Thymus (tissue), 11 donors: ENCODE measurements at regions not wholly inside any gene's neighbourhood (a gene's known extent, or its start where the extent isn't known, plus 50 kb on each side); places are given as distances from the start of the nearest gene placed in this dataset.

Experiments
- DNase-seq, 9 donors: peaks; one replicate each; pipeline ENCODE4 v3.0.0-alpha.2; 2013; ENCODE audit warnings: low spot score in 9 of 9, low read depth in 6 of 9, missing footprints in 1 of 9
- H3K27ac ChIP-seq, 2 donors: one replicate each; pipeline ENCODE4 v1.5.1; 2013; ENCODE audit warnings: control low read depth in 1 of 2, low read depth in 1 of 2, low read length in 1 of 2, mild to moderate bottlenecking in 1 of 2, moderate library complexity in 1 of 2
- H3K27me3 ChIP-seq, 2 donors: one replicate each; pipeline ENCODE4 v1.5.1; 2013; ENCODE audit warnings: low read length in 1 of 2; ENCODE audit not compliant: control insufficient read depth in 2 of 2, insufficient read depth in 1 of 2
- H3K36me3 ChIP-seq, 2 donors: one replicate each; pipeline ENCODE4 v1.5.1; 2013; ENCODE audit warnings: low read length in 1 of 2, mild to moderate bottlenecking in 1 of 2, moderate library complexity in 1 of 2; ENCODE audit not compliant: control insufficient read depth in 2 of 2, insufficient read depth in 2 of 2
- H3K4me1 ChIP-seq, 2 donors: one replicate each; pipeline ENCODE4 v1.5.1; 2013; ENCODE audit warnings: low read length in 2 of 2; ENCODE audit not compliant: control insufficient read depth in 2 of 2, insufficient read depth in 2 of 2
- H3K4me3 ChIP-seq, 2 donors: one replicate each; pipeline ENCODE4 v1.5.1; 2013; ENCODE audit warnings: low read length in 2 of 2, control low read depth in 1 of 2, mild to moderate bottlenecking in 1 of 2
- H3K9me3 ChIP-seq, 2 donors: one replicate each; pipeline ENCODE4 v1.5.1; 2013; ENCODE audit warnings: low read length in 1 of 2, mild to moderate bottlenecking in 1 of 2; ENCODE audit not compliant: control insufficient read depth in 2 of 2, insufficient read depth in 1 of 2
- WGBS: extraction: QIAGEN DNeasy Blood & Tissue Kit; methylation state at CpG from one replicate; pipeline ENCODE4 v1.1.7; 2013; 5-methylcytosine and 5-hydroxymethylcytosine counted together
- donor health status: healthy.

DNA sequence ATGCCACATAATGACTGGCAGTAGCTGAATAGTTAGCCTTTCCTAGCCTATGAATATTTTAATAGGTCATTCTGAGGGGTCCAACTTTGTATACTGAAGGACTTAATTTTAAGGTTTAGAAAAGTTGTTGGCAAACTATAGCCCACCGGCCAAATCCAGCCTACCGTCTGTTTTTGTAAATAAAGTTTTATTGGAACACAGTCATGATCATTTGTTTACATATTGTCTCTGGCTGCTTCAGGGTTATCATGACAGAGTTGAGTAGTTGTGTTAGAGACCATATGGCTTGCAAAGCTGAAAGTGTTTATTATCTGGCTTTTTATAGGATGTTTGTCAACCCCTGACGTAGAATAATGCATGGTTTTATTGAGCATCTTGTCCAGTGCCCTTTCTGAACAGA lies 73.4 kb downstream of the NTMT2 start:
- peaks cover 0 to under 1% of the 10 kb centered on the region in 2 donors for H3K27me3 ChIP-seq
- no peaks in the 10 kb centered on the region for H3K36me3 ChIP-seq
- 63% methylated on average over 3 of the region's 3 CpGs for WGBS
- no peaks in the 10 kb centered on the region for H3K4me1 ChIP-seq
- DNase-seq: no peak
- H3K4me3 ChIP-seq: no peak overlapping the region
- no peak overlapping the region for H3K27ac ChIP-seq
- peaks cover 0 to 1% of the 10 kb centered on the region in 2 donors for H3K9me3 ChIP-seq

DNA sequence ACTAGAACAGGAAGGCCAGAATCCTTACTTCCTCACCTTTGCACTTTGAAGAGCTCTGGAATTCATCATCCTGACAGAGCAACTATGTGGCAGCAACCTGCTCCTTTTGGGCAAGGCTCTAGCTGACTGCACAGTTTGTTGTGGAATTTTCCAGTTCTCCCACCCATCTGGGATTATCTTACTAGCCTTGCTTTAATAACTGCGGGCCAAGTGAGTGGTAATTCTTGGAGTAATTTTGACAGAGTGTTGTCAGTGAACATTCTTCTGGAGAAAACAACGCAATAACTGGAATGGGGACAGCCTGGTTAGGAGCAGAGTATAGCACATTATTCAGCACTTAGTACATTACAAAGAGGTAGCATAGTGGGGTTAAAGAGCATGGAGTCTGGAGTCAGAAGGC lies 75.3 kb downstream of the NTMT2 start:
- WGBS: 92% methylated on average over 2 of the region's 2 CpGs
- Histone ChIP-seq H3K36me3 (no peaks in the 10 kb centered on the region), H3K4me1 (no peaks in the 10 kb centered on the region), H3K4me3 (no peak overlapping the region), H3K9me3 (peaks cover 0 to 1% of the 10 kb centered on the region in 2 donors), H3K27ac (no peak overlapping the region), H3K27me3 (no peaks in the 10 kb centered on the region)
- DNase-seq: no peak

DNA sequence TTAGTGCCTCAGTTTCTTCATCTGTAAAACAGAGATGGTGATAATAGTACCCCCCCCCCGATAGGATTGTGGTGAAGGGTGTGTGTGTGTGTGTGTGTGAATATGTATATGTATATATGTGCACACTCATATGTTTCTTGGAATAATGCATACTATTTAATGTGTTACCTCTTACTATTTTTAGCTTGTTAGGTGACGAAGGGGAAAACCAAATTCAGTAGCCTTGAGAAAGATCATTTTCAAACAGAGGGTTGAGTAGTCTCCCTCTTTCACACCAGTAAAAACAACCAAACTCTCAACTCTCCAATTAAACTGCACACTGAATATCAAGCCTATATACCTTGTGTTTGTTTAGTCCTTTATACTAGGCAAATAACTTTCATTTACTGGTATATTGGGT lies 75.7 kb downstream of the NTMT2 start:
- DNase-seq: no peak
- H3K4me3 ChIP-seq: no peak overlapping the region
- peaks cover 0 to 1% of the 10 kb centered on the region in 2 donors for H3K9me3 ChIP-seq
- no peaks in the 10 kb centered on the region for H3K4me1 ChIP-seq
- no peaks in the 10 kb centered on the region for H3K36me3 ChIP-seq
- no peak overlapping the region for H3K27ac ChIP-seq
- 87% methylated on average over 2 of the region's 2 CpGs for WGBS
- H3K27me3 ChIP-seq: no peaks in the 10 kb centered on the region

DNA sequence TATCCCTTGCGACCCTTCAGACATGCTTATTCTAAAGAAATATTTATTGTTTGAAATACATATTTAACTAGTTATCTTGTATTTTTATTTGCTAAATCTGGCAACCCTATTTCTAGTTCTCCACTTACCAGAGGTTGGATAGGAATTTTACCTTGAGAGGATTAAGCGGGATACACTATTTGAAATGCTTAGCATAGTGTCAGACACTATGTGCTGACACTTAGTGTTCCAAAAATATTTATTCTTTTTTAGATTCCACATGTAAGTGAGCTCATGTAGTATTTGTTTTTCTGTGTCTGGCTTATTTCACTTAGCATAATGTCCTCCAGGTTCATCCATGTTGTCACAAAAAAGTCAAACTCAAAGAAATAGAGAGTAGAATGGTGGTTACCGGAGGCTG lies 78.7 kb downstream of the NTMT2 start:
- H3K36me3 ChIP-seq: no peaks in the 10 kb centered on the region
- H3K4me3 ChIP-seq: no peak overlapping the region
- H3K27ac ChIP-seq: no peak overlapping the region
- no peak for DNase-seq
- no peaks in the 10 kb centered on the region for H3K27me3 ChIP-seq
- 64% methylated on average over 3 of the region's 3 CpGs for WGBS
- no peaks in the 10 kb centered on the region for H3K4me1 ChIP-seq
- H3K9me3 ChIP-seq: no peaks in the 10 kb centered on the region

DNA sequence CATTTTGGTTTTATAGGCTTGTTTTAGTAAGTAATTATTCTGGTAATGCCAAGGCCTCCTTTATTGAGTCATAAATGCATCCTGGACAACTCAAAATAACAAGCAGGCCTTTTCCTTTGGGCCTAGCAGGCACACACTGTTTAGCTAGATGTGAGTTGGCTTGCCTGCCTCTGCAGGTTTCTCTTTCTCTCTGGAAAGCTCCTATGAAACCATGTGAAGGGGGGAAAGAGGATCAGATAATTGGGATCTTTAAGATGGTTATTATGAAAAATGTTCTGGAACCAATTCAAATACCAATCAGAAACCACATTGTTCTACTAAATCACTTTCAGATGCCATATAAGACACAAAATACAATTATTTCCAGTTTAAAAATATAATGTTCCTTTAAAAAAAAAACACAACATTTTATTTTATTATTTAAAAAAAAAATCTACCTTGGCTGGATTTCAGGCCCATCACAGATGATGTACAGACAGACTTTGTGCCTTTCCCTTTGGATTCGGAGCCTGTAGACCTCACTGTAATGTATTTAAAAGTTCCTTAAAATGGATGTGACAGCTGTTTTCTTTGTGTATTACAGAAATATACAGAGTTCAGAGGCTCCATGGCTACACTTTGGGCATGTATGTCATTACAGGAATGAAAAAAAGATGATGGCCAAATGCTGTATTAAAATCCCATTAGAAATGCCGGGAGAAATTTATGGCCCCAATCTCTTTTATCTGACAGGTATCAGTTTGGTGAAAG lies 80.2 kb downstream of the NTMT2 start:
- H3K36me3 ChIP-seq: no peaks in the 10 kb centered on the region
- 92% methylated on average over 2 of the region's 2 CpGs for WGBS
- no peaks in the 10 kb centered on the region for H3K9me3 ChIP-seq
- DNase-seq: no peak
- H3K27me3 ChIP-seq: no peaks in the 10 kb centered on the region
- H3K27ac ChIP-seq: no peak overlapping the region
- no peaks in the 10 kb centered on the region for H3K4me1 ChIP-seq
- H3K4me3 ChIP-seq: no peak overlapping the region

DNA sequence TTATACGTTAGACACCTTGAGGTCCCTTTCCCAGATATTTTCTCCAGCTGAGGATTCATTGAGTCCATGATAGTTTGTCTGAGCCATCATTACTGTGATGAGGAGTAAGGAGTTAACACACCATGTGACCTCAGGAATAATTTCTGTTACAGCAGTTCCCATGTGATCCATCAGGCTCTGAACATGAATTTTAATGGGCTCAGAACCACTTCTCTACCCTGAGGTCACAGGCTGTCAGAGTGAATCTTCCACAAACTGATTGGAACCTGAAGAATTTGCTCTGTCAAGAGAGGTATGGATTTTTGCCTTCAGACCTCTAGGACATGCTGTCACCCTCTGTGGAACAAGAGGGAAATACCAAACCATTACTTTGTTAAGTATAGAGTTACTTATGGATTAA lies 81.0 kb downstream of the NTMT2 start:
- Histone ChIP-seq H3K27me3 (no peaks in the 10 kb centered on the region), H3K36me3 (no peaks in the 10 kb centered on the region), H3K27ac (no peak overlapping the region), H3K4me3 (no peak overlapping the region), H3K9me3 (no peaks in the 10 kb centered on the region), H3K4me1 (no peaks in the 10 kb centered on the region)
- DNase-seq: no peak
- 70% methylated on average over 1 of the region's 1 CpG for WGBS

DNA sequence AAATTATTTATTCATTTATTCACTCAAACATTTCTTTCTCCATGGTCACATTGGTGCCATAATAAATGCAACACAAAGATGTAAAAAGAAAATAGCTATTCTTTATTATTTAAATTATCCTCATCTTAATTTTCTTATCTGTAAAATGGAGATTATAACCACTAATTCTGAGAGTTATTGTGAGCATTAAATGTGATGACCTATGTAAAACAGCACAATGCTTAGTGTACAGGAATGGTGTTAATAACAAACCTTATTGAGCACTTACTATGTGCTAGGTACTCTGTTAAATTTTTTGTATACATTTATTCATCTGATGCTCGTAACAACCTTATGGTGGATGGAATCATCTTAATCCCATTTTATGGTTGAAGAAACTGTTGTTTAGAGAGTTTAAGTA lies 84.6 kb downstream of the NTMT2 start:
- no peak for DNase-seq
- 90% methylated on average over 1 of the region's 1 CpG for WGBS
- no peaks in the 10 kb centered on the region for H3K36me3 ChIP-seq
- no peaks in the 10 kb centered on the region for H3K4me1 ChIP-seq
- H3K27me3 ChIP-seq: no peaks in the 10 kb centered on the region
- H3K9me3 ChIP-seq: no peaks in the 10 kb centered on the region
- H3K27ac ChIP-seq: no peak overlapping the region
- no peak overlapping the region for H3K4me3 ChIP-seq

DNA sequence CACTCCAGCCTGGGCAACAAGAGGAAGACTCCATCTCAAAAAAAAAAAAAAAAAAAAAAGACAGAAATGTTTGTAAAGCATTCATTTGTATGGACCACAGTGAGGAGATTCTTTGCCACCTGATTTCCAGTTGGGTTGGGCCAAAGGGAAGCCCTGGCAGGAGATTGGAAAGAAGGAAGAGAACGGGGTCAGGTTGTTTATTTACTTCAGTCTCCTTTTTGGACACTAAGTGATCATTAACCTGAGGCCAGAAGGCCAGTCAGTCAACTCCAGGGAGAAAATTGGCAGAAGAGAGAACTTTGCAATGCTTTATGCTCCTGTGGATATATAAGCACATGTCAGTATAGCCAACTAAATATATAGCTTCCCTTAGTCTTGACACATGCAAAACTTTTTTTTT lies 85.9 kb downstream of the NTMT2 start:
- Histone ChIP-seq H3K36me3 (no peaks in the 10 kb centered on the region), H3K9me3 (no peaks in the 10 kb centered on the region), H3K27me3 (no peaks in the 10 kb centered on the region), H3K4me3 (no peak overlapping the region), H3K4me1 (no peaks in the 10 kb centered on the region), H3K27ac (no peak overlapping the region)
- no peak for DNase-seq
- WGBS: 82% methylated on average over 1 of the region's 1 CpG

DNA sequence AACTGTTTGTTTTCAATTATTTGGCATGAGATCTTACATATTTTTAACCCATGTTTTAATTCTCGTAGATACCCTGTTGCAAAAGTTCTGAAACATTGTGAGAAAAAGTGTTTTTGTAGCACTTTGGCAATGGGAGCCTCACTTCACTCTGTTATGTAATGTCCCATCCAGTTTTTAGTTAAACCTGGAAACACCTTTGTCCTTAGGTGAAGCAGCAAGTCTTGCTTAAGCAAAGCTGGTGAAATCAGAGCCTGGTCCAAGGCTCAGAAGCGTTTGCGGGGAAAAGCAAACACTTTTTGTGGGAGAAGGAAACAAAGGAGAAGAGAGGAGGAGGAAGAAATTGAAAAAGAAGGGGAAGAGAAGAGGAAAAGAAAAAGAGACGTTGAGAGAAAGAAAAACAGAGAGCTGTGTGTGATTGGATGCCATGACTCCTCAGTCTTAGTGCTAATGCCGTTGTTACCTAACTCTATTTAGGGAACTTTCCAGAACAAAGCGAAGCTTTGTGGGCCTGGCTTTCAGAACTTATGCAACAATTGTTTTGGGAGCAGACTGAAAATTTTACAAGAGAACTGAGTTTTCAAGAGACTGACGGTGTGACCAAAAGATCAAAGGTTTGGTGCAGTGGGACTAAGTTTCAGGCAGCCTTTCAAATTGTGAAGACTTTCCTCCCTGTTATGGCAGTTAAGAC lies 93.1 kb downstream of the NTMT2 start:
- WGBS: 86% methylated on average over 7 of the region's 7 CpGs

More for the DNA sequence above, 93.1 kb downstream of the NTMT2 start:
- no peaks in the 10 kb centered on the region for H3K27me3 ChIP-seq
- no peak overlapping the region for H3K27ac ChIP-seq
- H3K36me3 ChIP-seq: no peaks in the 10 kb centered on the region
- no peak overlapping the region for H3K4me3 ChIP-seq
- no peaks in the 10 kb centered on the region for H3K9me3 ChIP-seq
- no peaks in the 10 kb centered on the region for H3K4me1 ChIP-seq
- DNase-seq: no peak
